K562 (cell line): ENCODE measurements at regions not wholly inside any gene's neighbourhood (a gene's known extent, or its start where the extent isn't known, plus 50 kb on each side); places are given as distances from the start of the nearest gene placed in this dataset.

Experiments used
- ATAC-seq: fragments of 200-7000 bp; cut with Tn5 transposase; 3 replicates; pipeline ENCODE4 v1.9.1; 2020; ENCODE audit warnings: moderate library complexity
- BruUV-seq: library from RNA; stranded (reverse); fragments of 400-500 nt; replicated peaks from 2 replicates; lab custom pipeline; 2021; lab: Mats Ljungman, UMichigan
- CTCF ChIA-PET: fragments of 300-600 bp; formaldehyde crosslinking; extraction: SDS; loops from one replicate; lab custom pipeline; 2021; ENCODE audit warnings: low intra/inter-chr PET ratio; lab: Yijun Ruan, JAX
- POLR2A ChIA-PET: fragments of 300-600, 350-650 bp; sonication (Branson Sonifier 250); formaldehyde crosslinking; extraction: SDS; loops from one replicate; lab custom pipeline; 2021; ENCODE audit warnings: antibody characterized with exemption, inconsistent platforms; lab: Yijun Ruan, JAX
- DNase-seq, 4 experiments: peaks; one replicate each; pipeline versions ENCODE4 v3.0.0 to v3.0.0-alpha.2; 2011 to 2018; ENCODE audit warnings: low spot score in 3 of 4, mixed read lengths in 3 of 4; ENCODE audit errors: extremely low read depth in 1 of 4
- FAIRE-seq: peaks from 2 replicates; lab custom pipeline; 2011; peaks lifted over from hg19 to GRCh38; lab: Jason Lieb, UNC
- H2AFZ ChIP-seq: 2 replicates; pipeline ENCODE4 v1.6.0; 2011; ENCODE audit warnings: low read depth, low read length, control low read depth, inconsistent platforms
- H3K27ac ChIP-seq: fragments of 200-600 bp; 3 replicates; pipeline ENCODE4 v1.8.0; 2011; ENCODE audit warnings: low read depth, mild to moderate bottlenecking, control low read depth, inconsistent platforms, low read length, moderate library complexity, mixed read lengths; ENCODE audit errors: extremely low read depth
- H3K27me3 ChIP-seq, 2 experiments: fragments of 300-600 bp in 1 of 2; 2 replicates in 1 of 2; 3 replicates in 1 of 2; pipeline versions ENCODE4 v1.6.0 to v1.8.0; 2011; ENCODE audit warnings: inconsistent platforms in 2 of 2, low read length in 2 of 2, mild to moderate bottlenecking in 1 of 2, mixed read lengths in 1 of 2, moderate library complexity in 1 of 2; ENCODE audit not compliant: control insufficient read depth in 2 of 2, insufficient read depth in 2 of 2
- H3K36me3 ChIP-seq: fragments of 300-600 bp; 3 replicates; pipeline ENCODE4 v1.8.0; 2011; ENCODE audit warnings: mild to moderate bottlenecking, low read length, inconsistent platforms; ENCODE audit not compliant: control insufficient read depth, insufficient read depth
- H3K4me1 ChIP-seq, 2 experiments: fragments of 200-600 bp in 1 of 2; replicated peaks in 1 of 2; 2 replicates in 1 of 2; 3 replicates in 1 of 2; pipeline versions ENCODE4 v1.5.1 to v1.8.0; 2011; ENCODE audit warnings: inconsistent platforms in 2 of 2, low read length in 2 of 2, mild to moderate bottlenecking in 1 of 2, mixed read lengths in 1 of 2, moderate library complexity in 1 of 2; ENCODE audit not compliant: control insufficient read depth in 2 of 2, insufficient read depth in 2 of 2
- H3K4me2 ChIP-seq: 2 replicates; pipeline ENCODE4 v1.6.1; 2011; ENCODE audit warnings: low read length, control low read depth, inconsistent platforms, mixed read lengths; ENCODE audit not compliant: insufficient read depth
- H3K4me3 ChIP-seq: fragments of 200-600 bp; sonication (generic), shearing (Covaris generic); 2 replicates; pipeline ENCODE4 v1.5.1; 2016; ENCODE audit warnings: control low read depth, inconsistent platforms
- H3K79me2 ChIP-seq: fragments of 200-600 bp; 3 replicates; pipeline ENCODE4 v1.8.0; 2011; ENCODE audit warnings: low read length, inconsistent platforms; ENCODE audit not compliant: control insufficient read depth, insufficient read depth
- H3K9ac ChIP-seq, 2 experiments: 2 replicates each; pipeline versions ENCODE4 v1.6.0 to v1.6.1; 2011; ENCODE audit warnings: low read depth in 2 of 2, low read length in 2 of 2, control low read depth in 1 of 2, inconsistent platforms in 1 of 2, mild to moderate bottlenecking in 1 of 2, mixed read lengths in 1 of 2; ENCODE audit not compliant: insufficient read depth in 1 of 2
- H3K9me1 ChIP-seq: one replicate; pipeline ENCODE4 v1.6.0; 2011; ENCODE audit warnings: inconsistent platforms, mild to moderate bottlenecking, low read length, moderate library complexity; ENCODE audit not compliant: control insufficient read depth, insufficient read depth
- H3K9me3 ChIP-seq: replicated peaks from 2 replicates; pipeline ENCODE4 v1.5.1; 2011; ENCODE audit warnings: low read depth, low read length, inconsistent platforms; ENCODE audit not compliant: control insufficient read depth, insufficient read depth
- H4K20me1 ChIP-seq: replicated peaks from 2 replicates; pipeline ENCODE4 v1.6.1; 2011; ENCODE audit warnings: low read length, inconsistent platforms, mixed read lengths; ENCODE audit not compliant: control insufficient read depth, insufficient read depth
- ASH1L ChIP-seq: fragments of 450-650 bp; IDR thresholded peaks from 2 replicates; pipeline ENCODE4 v1.6.1; 2018; ENCODE audit warnings: borderline replicate concordance, mild to moderate bottlenecking, low read depth; ENCODE audit not compliant: partially characterized antibody
- KAT7 ChIP-seq: sonication (generic); formaldehyde crosslinking; IDR thresholded peaks from 2 replicates; pipeline ENCODE4 v1.8.0; 2022; ENCODE audit warnings: missing genetic modification reagents, mild to moderate bottlenecking, borderline replicate concordance
- NR4A1 ChIP-seq, 2 experiments: fragments of 250-450 bp in 1 of 2; fragments of 450-650 bp in 1 of 2; sonication (Bioruptor Pico) in 1 of 2; IDR thresholded peaks; 2 replicates each; pipeline versions ENCODE4 v1.4.0 to v1.6.1; 2016 to 2020; ENCODE audit warnings: mild to moderate bottlenecking in 2 of 2, missing compliant biosample characterization in 1 of 2, missing genetic modification characterization in 1 of 2, moderate library complexity in 1 of 2
- WGBS: fragments of 100-300 bp; shearing (Covaris generic); methylation state at CpG from one replicate; pipeline ENCODE4 v1.1.6; 2016; ENCODE audit warnings: low coverage, mixed read lengths; ENCODE audit not compliant: insufficient coverage; ENCODE audit errors: missing lambda C conversion rate; 5-methylcytosine and 5-hydroxymethylcytosine counted together
- in situ Hi-C: fragments of 300-500 bp; cut with MboI; formaldehyde crosslinking; loops from 4 replicates; pipeline ENCODE4 v1.15.0; 2018; ENCODE audit warnings: inconsistent platforms, mixed read lengths
- intact Hi-C: fragments of 100-400 bp; cut with micrococcal nuclease; formaldehyde crosslinking; loops from 2 replicates; pipeline ENCODE4 v1.14.2; 2022

DNA sequence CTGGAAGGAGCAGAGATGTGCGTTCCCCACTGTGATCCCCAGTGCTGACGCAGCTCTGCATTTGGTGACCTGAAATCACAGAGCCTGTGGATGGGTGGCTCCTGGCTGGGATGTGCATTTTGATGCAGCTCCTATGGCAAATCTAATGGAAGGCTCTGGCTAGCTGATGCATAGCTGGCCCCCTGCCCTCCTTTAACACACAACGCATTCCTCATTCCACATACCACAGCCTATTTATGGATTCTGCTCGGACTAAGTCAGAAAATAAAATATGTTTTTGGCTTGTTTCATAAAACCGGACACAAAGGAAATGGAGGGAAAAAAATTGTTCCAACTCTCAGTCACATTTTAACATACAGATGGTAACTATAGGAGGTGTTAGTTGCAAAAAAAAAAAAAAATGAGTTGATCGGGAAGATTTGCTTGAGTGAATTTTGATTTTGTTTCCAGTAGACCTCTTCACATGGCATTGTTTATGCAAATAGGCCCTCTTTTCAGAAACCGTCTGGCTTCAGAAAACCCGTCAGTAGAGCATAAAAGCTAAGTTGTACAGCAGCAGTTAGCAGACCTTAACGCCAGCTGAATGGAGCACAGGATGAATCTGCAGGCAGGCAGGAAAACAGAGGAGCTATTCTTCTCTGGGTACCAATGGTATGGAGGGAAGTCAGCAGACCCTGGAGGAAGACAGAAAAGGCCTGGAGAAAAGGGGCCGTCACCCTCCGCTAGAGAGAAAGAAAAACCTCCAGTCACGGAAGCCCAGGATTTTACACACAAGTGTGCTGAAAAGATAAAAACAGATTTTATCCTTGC is 215.4 kb downstream of the HDGFL1 start (continued):
- TF ChIP-seq ASH1L (no peak), KAT7 (CRISPR knock-in tag) (no peak)

DNA sequence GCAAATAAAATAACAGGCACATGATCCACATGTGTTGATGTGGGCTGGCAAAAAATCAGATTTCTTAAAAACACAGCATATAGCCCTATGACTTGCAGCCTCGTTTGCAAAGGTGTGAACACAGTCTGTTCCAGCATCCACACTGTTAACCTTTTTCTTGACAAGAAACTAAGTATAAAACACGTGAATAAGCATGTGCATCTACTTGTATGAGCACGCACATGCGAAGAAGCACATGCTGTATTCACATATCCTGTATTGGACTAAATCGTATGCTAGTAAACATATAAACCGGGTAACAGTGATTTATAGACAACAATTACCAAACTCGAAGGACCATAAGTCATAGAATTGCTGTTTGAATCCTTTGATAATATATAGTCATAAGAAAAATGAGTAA is 218.7 kb downstream of the HDGFL1 start:
- TF ChIP-seq NR4A1 (CRISPR knock-in tag; IDR thresholded peaks at IDR 0.05): no peak
- TF ChIP-seq NR4A1 (tag; IDR thresholded peaks at IDR 0.05): no peak
- ChIA-PET CTCF (no interaction called here), POLR2A (no interaction called here)
- Histone ChIP-seq H3K27ac (no peak overlapping the region), H3K4me1 (no peaks in the 10 kb centered on the region), H3K79me2 (no peaks in the 10 kb centered on the region), H3K9me3 (peaks cover 3% of the 10 kb centered on the region; the same call in 1 of the 2 replicates), H3K9ac (no peak overlapping the region), H3K4me3 (no peak overlapping the region), H2AFZ (no peak overlapping the region), H3K9me1 (no peaks in the 10 kb centered on the region), H4K20me1 (no peaks in the 10 kb centered on the region), H3K4me2 (no peak overlapping the region), H3K27me3 (no peaks in the 10 kb centered on the region), H3K36me3 (no peaks in the 10 kb centered on the region; the same call in 2 of the 3 replicates)
- intact Hi-C loops: no loop called here
- in situ Hi-C loops: no loop called here
- no peak for FAIRE-seq
- WGBS: 1% methylated on average over 7 of the region's 7 CpGs
- no peak for DNase-seq
- no peak for ATAC-seq
- no TSS peak for BruUV-seq
